ENCODE measurements at regions not wholly inside any gene's neighbourhood (a gene's known extent, or its start where the extent isn't known, plus 50 kb on each side); places are given as distances from the start of the nearest gene placed in this dataset.

DNA sequence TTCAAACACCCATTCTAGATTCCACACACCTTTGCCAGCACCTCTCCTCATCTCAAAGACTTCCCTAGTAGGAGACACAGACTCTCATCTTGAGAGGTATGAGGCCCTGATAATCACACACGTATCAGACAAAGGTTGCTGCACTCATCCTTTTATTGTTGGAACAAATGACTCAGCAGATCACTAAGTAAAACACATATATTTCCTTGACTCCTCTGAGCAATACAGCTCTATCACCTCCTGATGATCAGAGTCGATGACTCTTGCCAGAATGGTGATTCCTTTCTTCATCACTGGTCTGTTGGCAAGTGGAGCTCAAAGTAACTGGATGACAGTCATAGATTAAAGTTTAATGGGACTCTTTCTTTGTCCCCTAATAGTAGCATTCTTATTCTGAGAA lies 1049.2 kb upstream of the ZEB2 start:
- Mint-ChIP-seq H3K9me3 (no peaks in the 10 kb centered on the region), H3K4me3 (no peak overlapping the region), H3K27ac (no peak overlapping the region), H3K4me1 (no peaks in the 10 kb centered on the region), H3K27me3 (no peaks in the 10 kb centered on the region), H3K36me3 (no peaks in the 10 kb centered on the region)
- no peak for ATAC-seq (ENCODE audit: low read depth)
- no peak for DNase-seq (ENCODE audit: low spot score in 2 of 2)

- Mint-ChIP-seq H3K4me3 (no peak overlapping the region), H3K36me3 (no peaks in the 10 kb centered on the region), H3K9me3 (no peaks in the 10 kb centered on the region), H3K4me1 (peaks cover 4% of the 10 kb centered on the region), H3K27me3 (no peaks in the 10 kb centered on the region), H3K27ac (no peak overlapping the region)
- ATAC-seq (ENCODE audit: low read depth) (no peak), DNase-seq (ENCODE audit: low spot score in 2 of 2) (no peak)
These were observed 1044.1 kb upstream of the ZEB2 start for GRCh38 chr2:145563741-145564615.

DNA sequence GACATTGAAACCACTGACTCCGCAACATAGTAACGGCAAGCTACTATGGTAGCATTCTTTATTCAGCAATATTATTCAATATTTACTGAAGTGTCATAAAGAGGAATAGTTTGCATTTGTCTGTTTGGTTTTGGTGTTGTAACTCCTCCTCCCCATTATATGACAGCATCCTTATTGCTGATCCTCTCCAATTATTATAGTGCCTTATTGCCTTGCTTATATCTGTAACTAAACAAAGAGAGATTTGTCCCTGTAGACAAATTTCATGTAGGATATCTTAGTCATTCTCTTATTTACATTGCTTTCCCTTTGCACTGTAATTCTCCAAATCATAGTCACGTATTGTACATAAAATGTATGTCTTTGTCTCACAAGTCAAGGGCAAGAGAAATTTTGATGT lies 1041.2 kb upstream of the ZEB2 start:
- ATAC-seq (ENCODE audit: low read depth) (no peak), DNase-seq (ENCODE audit: low spot score in 2 of 2) (no peak)
- no peaks in the 10 kb centered on the region for H3K9me3 Mint-ChIP-seq
- H3K4me1 Mint-ChIP-seq: peaks cover 4% of the 10 kb centered on the region
- no peaks in the 10 kb centered on the region for H3K36me3 Mint-ChIP-seq
- H3K27me3 Mint-ChIP-seq: no peaks in the 10 kb centered on the region
- H3K27ac Mint-ChIP-seq: no peak overlapping the region
- H3K4me3 Mint-ChIP-seq: no peak overlapping the region

- no peak for ATAC-seq (ENCODE audit: low read depth)
These were observed 1038.9 kb upstream of the ZEB2 start for GRCh38 chr2:145558617-145559350.

DNA sequence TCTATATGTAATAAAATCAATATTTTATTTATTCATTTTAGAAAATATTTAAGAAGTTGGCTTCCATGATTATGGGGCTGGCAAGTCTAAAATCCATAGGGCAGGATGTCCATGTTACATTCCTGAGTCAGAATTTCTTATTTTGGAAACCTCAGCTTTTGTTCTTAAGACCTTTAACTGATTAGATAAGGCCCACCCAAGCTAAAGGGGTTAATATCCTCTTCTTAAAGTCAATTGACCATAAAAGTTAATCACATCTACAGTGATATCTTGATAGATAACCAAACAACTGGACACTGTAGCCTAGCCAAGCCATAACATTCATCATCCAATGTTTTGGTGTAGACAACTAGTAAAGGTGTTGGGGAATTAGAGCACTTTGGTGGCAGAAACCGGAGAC lies 1035.4 kb upstream of the ZEB2 start:
- no peaks in the 10 kb centered on the region for H3K27me3 Mint-ChIP-seq
- no peak overlapping the region for H3K27ac Mint-ChIP-seq
- no peaks in the 10 kb centered on the region for H3K36me3 Mint-ChIP-seq
- H3K4me3 Mint-ChIP-seq: no peak overlapping the region
- no peak for ATAC-seq (ENCODE audit: low read depth)
- H3K4me1 Mint-ChIP-seq: no peaks in the 10 kb centered on the region
- no peaks in the 10 kb centered on the region for H3K9me3 Mint-ChIP-seq
- no peak for DNase-seq (ENCODE audit: low spot score in 2 of 2)

More at GRCh38 chr2:145558617-145559350, 1038.9 kb upstream of the ZEB2 start:
- no peak for DNase-seq (ENCODE audit: low spot score in 2 of 2)
- Mint-ChIP-seq H3K36me3 (no peaks in the 10 kb centered on the region), H3K27ac (no peak overlapping the region), H3K9me3 (no peaks in the 10 kb centered on the region), H3K27me3 (no peaks in the 10 kb centered on the region), H3K4me1 (peaks cover 4% of the 10 kb centered on the region), H3K4me3 (no peak overlapping the region)

DNA sequence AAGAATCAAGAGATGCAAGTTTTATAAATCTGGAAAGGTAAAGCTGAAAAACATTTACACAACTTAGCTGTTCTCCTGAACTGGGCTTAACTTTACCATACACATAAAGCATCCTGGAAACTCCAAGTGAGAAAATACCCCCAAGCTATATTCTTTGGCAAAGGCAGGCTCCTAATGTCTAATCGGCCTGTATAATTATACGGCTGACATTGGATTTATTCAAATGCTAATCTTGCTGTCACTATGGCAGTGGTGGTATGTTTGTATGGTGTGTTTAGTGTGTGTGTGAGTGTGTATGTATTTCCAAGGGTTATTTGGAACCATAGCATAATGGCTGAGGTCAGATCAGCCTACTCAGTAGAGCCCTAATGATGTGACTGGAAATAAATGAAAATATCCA lies 1031.8 kb upstream of the ZEB2 start:
- H3K4me3 Mint-ChIP-seq: no peak overlapping the region
- DNase-seq (ENCODE audit: low spot score in 2 of 2): no peak
- ATAC-seq (ENCODE audit: low read depth): no peak
- no peaks in the 10 kb centered on the region for H3K9me3 Mint-ChIP-seq
- no peaks in the 10 kb centered on the region for H3K27me3 Mint-ChIP-seq
- H3K36me3 Mint-ChIP-seq: no peaks in the 10 kb centered on the region
- H3K27ac Mint-ChIP-seq: no peak overlapping the region
- H3K4me1 Mint-ChIP-seq: no peaks in the 10 kb centered on the region

DNA sequence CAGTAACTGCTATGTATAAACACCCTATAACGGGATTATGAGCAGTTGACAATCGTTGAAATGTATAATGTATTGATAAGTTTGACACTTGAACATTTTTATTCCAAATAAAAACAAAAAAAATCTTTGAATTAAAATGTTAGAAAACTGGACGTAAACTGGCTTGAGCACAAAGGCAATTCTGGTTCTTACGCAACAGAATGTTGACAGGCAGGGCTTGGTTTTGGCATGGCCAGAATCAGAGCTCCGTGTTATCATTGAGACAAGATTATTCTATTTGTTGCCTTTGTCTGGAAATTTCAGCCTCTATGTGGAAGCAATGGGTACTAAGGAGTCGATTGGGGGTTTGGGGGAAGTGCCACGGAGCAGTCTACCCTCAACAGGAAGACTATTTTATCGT lies 1028.6 kb upstream of the ZEB2 start:
- Mint-ChIP-seq H3K9me3 (no peaks in the 10 kb centered on the region), H3K27me3 (no peaks in the 10 kb centered on the region), H3K4me1 (no peaks in the 10 kb centered on the region), H3K36me3 (no peaks in the 10 kb centered on the region), H3K27ac (no peak overlapping the region), H3K4me3 (no peak overlapping the region)
- ATAC-seq (ENCODE audit: low read depth): no peak
- DNase-seq (ENCODE audit: low spot score in 2 of 2): no peak

GRCh38 chr2:145547620-145548019 lies 1027.7 kb upstream of the ZEB2 start:
- no peaks in the 10 kb centered on the region for H3K4me1 Mint-ChIP-seq
- H3K36me3 Mint-ChIP-seq: no peaks in the 10 kb centered on the region
- no peak overlapping the region for H3K4me3 Mint-ChIP-seq
- no peaks in the 10 kb centered on the region for H3K27me3 Mint-ChIP-seq
- no peaks in the 10 kb centered on the region for H3K9me3 Mint-ChIP-seq
- DNase-seq (ENCODE audit: low spot score in 2 of 2): no peak
- ATAC-seq (ENCODE audit: low read depth): no peak
- H3K27ac Mint-ChIP-seq: no peak overlapping the region

DNA sequence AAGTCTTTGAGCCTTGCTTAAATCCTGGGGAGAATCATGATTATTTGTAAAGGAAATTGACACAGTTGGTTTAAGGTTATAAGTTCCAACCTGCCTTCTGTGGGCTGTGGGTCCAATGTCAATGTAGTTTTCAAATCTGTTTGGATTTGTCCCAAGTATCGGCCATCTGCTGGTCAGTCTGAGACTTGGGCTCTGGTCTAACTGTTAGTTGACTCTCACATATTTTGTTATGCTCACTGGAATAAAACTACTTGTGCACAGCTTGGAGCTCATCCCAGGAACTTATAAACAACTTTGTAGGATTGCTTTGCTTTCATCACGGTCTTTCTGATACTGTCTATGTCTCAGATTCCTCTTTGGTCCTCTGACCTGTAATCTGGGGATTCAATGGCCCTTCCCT lies 1026.2 kb upstream of the ZEB2 start:
- no peak overlapping the region for H3K27ac Mint-ChIP-seq
- ATAC-seq (ENCODE audit: low read depth) (no peak), DNase-seq (ENCODE audit: low spot score in 2 of 2) (no peak)
- no peaks in the 10 kb centered on the region for H3K27me3 Mint-ChIP-seq
- H3K36me3 Mint-ChIP-seq: no peaks in the 10 kb centered on the region
- no peaks in the 10 kb centered on the region for H3K4me1 Mint-ChIP-seq
- no peak overlapping the region for H3K4me3 Mint-ChIP-seq
- no peaks in the 10 kb centered on the region for H3K9me3 Mint-ChIP-seq

DNA sequence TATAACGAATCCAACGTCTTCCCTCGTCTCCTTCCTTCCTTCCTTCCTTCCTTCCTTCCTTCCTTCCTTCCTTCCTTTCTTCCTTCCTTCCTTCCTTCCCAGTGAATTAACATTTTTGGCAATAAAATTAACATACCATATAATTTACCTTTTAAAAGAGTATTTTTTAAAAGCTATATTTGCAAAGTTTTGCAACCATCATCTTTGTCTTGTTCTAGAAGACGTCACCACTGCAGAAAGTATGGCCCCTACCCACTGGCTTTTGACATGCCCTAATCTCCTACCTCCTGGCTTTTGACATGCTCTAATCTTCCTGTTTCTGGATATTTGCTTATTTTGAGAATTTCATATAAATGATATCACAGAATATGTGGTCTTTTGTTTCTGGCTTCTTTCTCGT lies 1023.9 kb upstream of the ZEB2 start:
- no peaks in the 10 kb centered on the region for H3K9me3 Mint-ChIP-seq

DNA sequence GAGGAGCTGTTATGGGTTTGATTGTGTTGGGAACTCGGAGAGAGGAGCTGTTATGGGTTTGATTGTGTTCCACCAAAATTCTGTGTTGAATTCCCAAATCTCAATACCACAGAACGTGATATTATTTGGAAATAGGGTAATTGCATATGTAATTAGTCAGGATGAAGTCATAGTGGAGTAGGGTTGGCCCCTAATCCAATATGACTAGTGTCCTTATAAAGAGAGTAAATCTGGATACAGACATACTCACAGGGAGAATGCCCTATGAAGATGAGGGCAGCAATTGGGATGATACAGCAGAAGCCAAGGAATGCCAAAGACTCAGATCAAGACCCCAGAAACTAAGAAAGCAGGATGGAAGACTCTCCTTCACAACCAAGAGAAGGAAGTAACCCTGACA lies 1023.2 kb upstream of the ZEB2 start:
- no peaks in the 10 kb centered on the region for H3K27me3 Mint-ChIP-seq

More for the DNA sequence above, 1023.9 kb upstream of the ZEB2 start:
- no peak overlapping the region for H3K27ac Mint-ChIP-seq
- H3K4me1 Mint-ChIP-seq: no peaks in the 10 kb centered on the region
- no peak overlapping the region for H3K4me3 Mint-ChIP-seq
- no peaks in the 10 kb centered on the region for H3K36me3 Mint-ChIP-seq
- DNase-seq (ENCODE audit: low spot score in 2 of 2) (no peak), ATAC-seq (ENCODE audit: low read depth) (no peak)
- no peaks in the 10 kb centered on the region for H3K27me3 Mint-ChIP-seq

GRCh38 chr2:145541028-145541427 lies 1021.1 kb upstream of the ZEB2 start:
- H3K9me3 Mint-ChIP-seq: no peaks in the 10 kb centered on the region
- H3K27ac Mint-ChIP-seq: no peak overlapping the region

More for the DNA sequence above, 1023.2 kb upstream of the ZEB2 start:
- no peak for DNase-seq (ENCODE audit: low spot score in 2 of 2)
- Mint-ChIP-seq H3K36me3 (no peaks in the 10 kb centered on the region), H3K27ac (no peak overlapping the region), H3K4me1 (no peaks in the 10 kb centered on the region), H3K9me3 (no peaks in the 10 kb centered on the region), H3K4me3 (no peak overlapping the region)
- ATAC-seq (ENCODE audit: low read depth): no peak

DNA sequence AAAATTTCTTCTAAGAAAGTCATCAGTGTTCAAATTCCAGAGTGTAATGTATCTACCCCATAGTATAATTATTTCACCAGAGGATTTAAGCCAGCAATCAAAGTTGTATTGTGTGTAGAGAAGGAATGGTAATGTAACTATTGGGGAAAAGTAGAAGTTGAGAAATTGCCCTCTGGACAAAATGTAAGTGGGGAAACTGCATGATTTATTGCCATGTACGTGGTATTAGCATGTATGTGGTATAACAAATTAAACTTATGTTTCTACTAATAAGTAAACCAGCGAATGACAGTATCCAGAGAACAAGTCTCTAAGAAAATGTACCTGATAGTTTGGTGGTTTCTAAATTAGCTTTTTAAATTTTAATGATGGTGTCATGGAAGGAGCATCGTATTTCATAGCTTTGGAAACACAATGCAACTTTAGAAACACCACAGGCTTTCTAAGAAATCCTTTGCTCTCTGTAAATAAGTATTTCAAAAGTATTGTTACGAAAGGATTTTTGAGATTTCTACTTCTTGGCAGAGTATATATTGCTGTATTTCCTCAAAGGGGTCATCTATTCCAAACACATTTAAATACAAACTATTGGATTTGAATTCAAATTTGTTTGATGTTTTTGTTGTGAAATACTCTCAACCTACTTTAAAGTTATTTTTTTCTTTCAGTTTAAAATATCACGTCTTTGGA lies 1018.9 kb upstream of the ZEB2 start:
- no peak for ATAC-seq (ENCODE audit: low read depth)
- no peak overlapping the region for H3K27ac Mint-ChIP-seq
- no peak for DNase-seq (ENCODE audit: low spot score in 2 of 2)
- H3K4me3 Mint-ChIP-seq: no peak overlapping the region
- no peaks in the 10 kb centered on the region for H3K27me3 Mint-ChIP-seq
- H3K36me3 Mint-ChIP-seq: no peaks in the 10 kb centered on the region
- H3K4me1 Mint-ChIP-seq: no peaks in the 10 kb centered on the region
- H3K9me3 Mint-ChIP-seq: no peaks in the 10 kb centered on the region

More at GRCh38 chr2:145541028-145541427, 1021.1 kb upstream of the ZEB2 start:
- H3K27me3 Mint-ChIP-seq: no peaks in the 10 kb centered on the region
- ATAC-seq (ENCODE audit: low read depth) (no peak), DNase-seq (ENCODE audit: low spot score in 2 of 2) (no peak)
- H3K4me1 Mint-ChIP-seq: no peaks in the 10 kb centered on the region
- no peak overlapping the region for H3K4me3 Mint-ChIP-seq
- no peaks in the 10 kb centered on the region for H3K36me3 Mint-ChIP-seq

- ATAC-seq (ENCODE audit: low read depth): no peak
- Mint-ChIP-seq H3K36me3 (no peaks in the 10 kb centered on the region), H3K9me3 (no peaks in the 10 kb centered on the region), H3K4me1 (no peaks in the 10 kb centered on the region), H3K4me3 (no peak overlapping the region), H3K27me3 (no peaks in the 10 kb centered on the region), H3K27ac (no peak overlapping the region)
- DNase-seq (ENCODE audit: low spot score in 2 of 2): no peak
These were observed 1010.7 kb upstream of the ZEB2 start for GRCh38 chr2:145530653-145531052.

Data from memory B cell (primary cell).